ENCODE measurements at regions not wholly inside any gene's neighbourhood (a gene's known extent, or its start where the extent isn't known, plus 50 kb on each side); places are given as distances from the start of the nearest gene placed in this dataset.

DNA sequence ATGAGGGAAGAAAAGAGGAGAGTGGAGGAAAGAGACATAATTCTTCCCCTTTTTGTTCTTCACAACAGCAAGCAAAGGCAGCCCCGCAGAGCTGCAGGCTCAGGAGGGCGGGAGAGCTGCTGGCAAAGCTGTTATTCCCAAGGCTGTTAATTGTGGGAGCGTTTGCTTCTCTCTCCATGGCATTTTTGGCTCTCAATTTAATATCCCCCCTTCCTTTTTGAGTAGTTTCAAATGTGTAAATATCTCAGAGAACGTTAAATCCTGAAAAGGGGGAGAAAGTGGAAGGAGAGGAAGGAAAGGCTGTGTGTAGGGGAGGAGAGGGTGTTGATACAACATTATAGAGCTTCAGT lies 165.7 kb downstream of the NSG2 start:
- no peak for DNase-seq (ENCODE audit: low spot score in 2 of 2, unreplicated experiment in 2 of 2)
- no peak overlapping the region for H3K4me3 Mint-ChIP-seq
- H3K9me3 Mint-ChIP-seq, result no peaks in the 10 kb centered on the region
- H3K27me3 Mint-ChIP-seq (ENCODE audit: low read depth), result peaks cover 67% of the 10 kb centered on the region
- H3K27ac Mint-ChIP-seq, result no peak overlapping the region
- H3K36me3 Mint-ChIP-seq, result no peaks in the 10 kb centered on the region
- TF ChIP-seq, protein P1, sequence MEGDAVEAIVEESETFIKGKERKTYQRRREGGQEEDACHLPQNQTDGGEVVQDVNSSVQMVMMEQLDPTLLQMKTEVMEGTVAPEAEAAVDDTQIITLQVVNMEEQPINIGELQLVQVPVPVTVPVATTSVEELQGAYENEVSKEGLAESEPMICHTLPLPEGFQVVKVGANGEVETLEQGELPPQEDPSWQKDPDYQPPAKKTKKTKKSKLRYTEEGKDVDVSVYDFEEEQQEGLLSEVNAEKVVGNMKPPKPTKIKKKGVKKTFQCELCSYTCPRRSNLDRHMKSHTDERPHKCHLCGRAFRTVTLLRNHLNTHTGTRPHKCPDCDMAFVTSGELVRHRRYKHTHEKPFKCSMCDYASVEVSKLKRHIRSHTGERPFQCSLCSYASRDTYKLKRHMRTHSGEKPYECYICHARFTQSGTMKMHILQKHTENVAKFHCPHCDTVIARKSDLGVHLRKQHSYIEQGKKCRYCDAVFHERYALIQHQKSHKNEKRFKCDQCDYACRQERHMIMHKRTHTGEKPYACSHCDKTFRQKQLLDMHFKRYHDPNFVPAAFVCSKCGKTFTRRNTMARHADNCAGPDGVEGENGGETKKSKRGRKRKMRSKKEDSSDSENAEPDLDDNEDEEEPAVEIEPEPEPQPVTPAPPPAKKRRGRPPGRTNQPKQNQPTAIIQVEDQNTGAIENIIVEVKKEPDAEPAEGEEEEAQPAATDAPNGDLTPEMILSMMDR (IDR thresholded peaks at IDR 0.05; ENCODE audit: unreplicated experiment), result no peak
- H3K4me1 Mint-ChIP-seq, result peaks cover 2% of the 10 kb centered on the region

DNA sequence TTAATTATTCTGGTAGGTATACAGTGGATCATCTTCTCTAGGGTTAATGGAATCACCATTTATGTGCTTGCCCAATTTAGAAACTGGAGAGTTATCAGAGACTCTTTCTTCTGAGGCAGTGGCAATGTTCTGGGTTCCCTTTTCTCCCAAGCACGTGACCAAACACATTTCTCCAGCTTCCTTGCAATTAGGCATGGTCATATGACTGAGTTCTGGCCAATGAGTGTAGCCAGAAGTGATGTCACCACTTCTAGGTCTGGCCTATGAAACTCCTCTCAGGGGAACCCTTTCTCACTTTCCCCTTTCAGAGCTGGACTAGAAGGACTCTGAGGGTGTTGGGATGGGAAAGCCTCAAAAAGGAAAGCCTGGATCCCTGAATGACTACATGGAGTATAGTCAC lies 172.0 kb downstream of the NSG2 start:
- TF ChIP-seq, protein P1 (IDR thresholded peaks at IDR 0.05; ENCODE audit: unreplicated experiment), result no peak
- Mint-ChIP-seq H3K9me3 (peaks cover 4% of the 10 kb centered on the region), H3K27me3 (ENCODE audit: low read depth) (peaks cover 45% of the 10 kb centered on the region), H3K4me1 (no peaks in the 10 kb centered on the region), H3K36me3 (no peaks in the 10 kb centered on the region), H3K4me3 (no peak overlapping the region), H3K27ac (no peak overlapping the region)
- DNase-seq (ENCODE audit: low spot score in 2 of 2, unreplicated experiment in 2 of 2), result no peak

DNA sequence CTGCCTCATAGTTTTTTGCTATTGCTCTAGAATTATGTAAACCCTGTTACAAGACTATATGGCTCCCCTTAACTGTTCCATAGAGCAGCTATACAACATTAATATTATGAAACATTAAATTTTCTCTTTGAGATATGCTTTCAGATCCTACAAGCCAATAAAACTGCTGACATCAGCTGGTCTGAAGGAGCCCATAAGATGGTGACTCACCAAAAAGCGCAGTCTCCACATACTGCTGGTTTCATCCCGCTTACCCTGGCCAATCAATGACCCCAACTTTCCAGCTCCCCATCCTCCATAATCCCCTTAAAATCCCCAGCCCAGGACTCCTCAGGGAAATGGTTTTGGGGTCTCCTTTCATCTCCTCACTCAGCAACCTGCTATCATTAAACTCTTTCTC lies 172.7 kb downstream of the NSG2 start:
- H3K36me3 Mint-ChIP-seq, result no peaks in the 10 kb centered on the region
- H3K27ac Mint-ChIP-seq, result no peak overlapping the region
- H3K27me3 Mint-ChIP-seq (ENCODE audit: low read depth), result peaks cover 39% of the 10 kb centered on the region
- DNase-seq (ENCODE audit: low spot score in 2 of 2, unreplicated experiment in 2 of 2), result no peak
- TF ChIP-seq, protein P1 (IDR thresholded peaks at IDR 0.05; ENCODE audit: unreplicated experiment), result no peak
- H3K4me3 Mint-ChIP-seq, result no peak overlapping the region
- peaks cover 4% of the 10 kb centered on the region for H3K9me3 Mint-ChIP-seq
- no peaks in the 10 kb centered on the region for H3K4me1 Mint-ChIP-seq

DNA sequence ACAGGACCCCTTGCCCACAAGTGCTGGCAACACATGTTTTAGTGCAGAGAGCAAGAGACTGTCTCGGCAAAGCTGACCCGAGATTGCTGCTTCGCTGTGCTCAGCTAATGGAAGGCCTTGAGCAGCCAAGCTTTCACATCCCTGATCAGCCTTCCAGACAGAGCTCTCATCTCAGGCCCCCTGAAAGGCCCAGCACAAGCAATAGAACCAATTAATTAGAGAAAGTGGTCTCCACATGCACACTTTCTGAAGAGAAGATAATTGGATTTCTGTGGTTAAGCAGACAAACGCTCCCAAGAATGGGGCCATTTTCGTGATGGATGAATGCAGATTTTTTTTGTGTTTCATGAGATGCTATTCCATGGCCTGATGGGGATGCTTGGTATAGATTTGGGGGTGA lies 174.9 kb downstream of the NSG2 start:
- H3K36me3 Mint-ChIP-seq, result no peaks in the 10 kb centered on the region
- no peaks in the 10 kb centered on the region for H3K4me1 Mint-ChIP-seq

DNA sequence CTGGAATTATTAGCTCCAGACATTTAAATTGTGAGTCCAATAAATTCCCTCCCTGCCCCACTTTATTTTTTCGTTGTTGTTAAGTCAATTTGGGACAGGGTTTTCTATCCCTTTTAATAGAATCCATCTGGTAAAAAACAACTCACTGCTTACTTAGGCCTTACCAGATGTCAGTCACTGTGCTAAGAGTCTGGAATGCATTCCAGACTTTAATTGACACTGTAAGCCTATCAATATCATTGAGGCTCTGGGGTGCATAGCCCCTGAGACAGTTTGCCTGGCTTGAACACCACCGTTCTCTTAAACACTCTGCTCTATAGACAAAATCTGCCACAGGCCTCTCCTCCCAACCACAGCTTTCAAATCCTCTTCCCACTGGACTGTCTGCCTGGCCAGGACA lies 175.9 kb downstream of the NSG2 start:
- TF ChIP-seq, protein P1 (IDR thresholded peaks at IDR 0.05; ENCODE audit: unreplicated experiment), result no peak
- Mint-ChIP-seq H3K9me3 (peaks cover 4% of the 10 kb centered on the region), H3K27ac (no peak overlapping the region), H3K27me3 (ENCODE audit: low read depth) (peaks cover 16% of the 10 kb centered on the region), H3K4me3 (no peak overlapping the region), H3K36me3 (no peaks in the 10 kb centered on the region), H3K4me1 (no peaks in the 10 kb centered on the region)
- DNase-seq (ENCODE audit: low spot score in 2 of 2, unreplicated experiment in 2 of 2), result no peak

More for the DNA sequence above, 174.9 kb downstream of the NSG2 start:
- no peak for DNase-seq (ENCODE audit: low spot score in 2 of 2, unreplicated experiment in 2 of 2)
- no peak overlapping the region for H3K4me3 Mint-ChIP-seq
- TF ChIP-seq, protein P1 (IDR thresholded peaks at IDR 0.05; ENCODE audit: unreplicated experiment), result no peak
- H3K27ac Mint-ChIP-seq, result no peak overlapping the region
- H3K9me3 Mint-ChIP-seq, result peaks cover 4% of the 10 kb centered on the region
- peaks cover 21% of the 10 kb centered on the region for H3K27me3 Mint-ChIP-seq (ENCODE audit: low read depth)

DNA sequence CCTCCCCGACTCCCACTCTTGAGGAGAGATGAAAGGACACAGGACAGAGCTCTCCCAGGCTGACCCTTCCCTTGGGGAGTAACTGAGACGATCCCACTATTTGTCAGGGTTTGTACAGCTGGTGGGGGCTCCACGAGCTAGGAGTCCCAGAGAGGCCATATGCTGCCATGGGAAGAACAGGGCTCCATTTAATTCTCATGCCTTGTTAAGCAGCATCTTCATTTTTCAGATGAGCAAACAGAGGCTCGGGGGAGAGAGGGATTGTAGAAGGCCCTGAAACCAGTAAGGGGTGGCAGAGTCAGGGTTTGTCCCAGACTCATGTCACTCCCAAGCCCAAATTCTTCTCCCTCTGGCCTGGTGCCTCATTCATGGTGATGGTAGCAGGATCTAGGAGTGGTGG lies 176.4 kb downstream of the NSG2 start:
- DNase-seq (ENCODE audit: low spot score in 2 of 2, unreplicated experiment in 2 of 2), result no peak
- H3K27ac Mint-ChIP-seq, result no peak overlapping the region
- no peaks in the 10 kb centered on the region for H3K36me3 Mint-ChIP-seq
- H3K4me1 Mint-ChIP-seq, result no peaks in the 10 kb centered on the region
- peaks cover 16% of the 10 kb centered on the region for H3K27me3 Mint-ChIP-seq (ENCODE audit: low read depth)
- peaks cover 4% of the 10 kb centered on the region for H3K9me3 Mint-ChIP-seq
- TF ChIP-seq, protein P1 (IDR thresholded peaks at IDR 0.05; ENCODE audit: unreplicated experiment), result no peak
- H3K4me3 Mint-ChIP-seq, result no peak overlapping the region
